Pulmonary artery endothelial cell (primary cell): ENCODE measurements at regions not wholly inside any gene's neighbourhood (a gene's known extent, or its start where the extent isn't known, plus 50 kb on each side); places are given as distances from the start of the nearest gene placed in this dataset.
"Not testable (repeated sequence)": the region's sequence is repeated elsewhere in the genome, so short reads cannot be mapped to it uniquely, and the experiment has no call there.

ENCODE experiments used
- DNase-seq: peaks from one replicate; pipeline ENCODE4 v3.0.0-alpha.2; 2011; ENCODE audit warnings: low read depth, low spot score

- DNase-seq = no peak
Measured at GRCh38 chr1:222865718-222866117, 50.9 kb downstream of the DISP1 start.

- no peak for DNase-seq
Measured at GRCh38 chr1:222867316-222867715, 52.5 kb downstream of the DISP1 start.

- no peak for DNase-seq
Measured at GRCh38 chr1:222876182-222876581, 61.3 kb downstream of the DISP1 start.

- DNase-seq = no peak
Measured at GRCh38 chr1:222877854-222878253, 63.0 kb downstream of the DISP1 start.

- no peak for DNase-seq
Measured at GRCh38 chr1:222880587-222880986, 65.7 kb downstream of the DISP1 start.

GRCh38 chr1:222886194-222886854 lies 71.5 kb downstream of the DISP1 start:
- no peak for DNase-seq

- no peak for DNase-seq
Measured at GRCh38 chr1:222886878-222887351, 72.1 kb downstream of the DISP1 start.

- no peak for DNase-seq
Measured at GRCh38 chr1:222889440-222889839, 74.6 kb downstream of the DISP1 start.

- DNase-seq = no peak
Measured at GRCh38 chr1:222890716-222891115, 75.9 kb downstream of the DISP1 start.

- no peak for DNase-seq
Measured at GRCh38 chr1:222891578-222891977, 76.7 kb downstream of the DISP1 start.

- peak; percentile 67 for DNase-seq
Measured at GRCh38 chr1:222892137-222892769, 77.4 kb downstream of the DISP1 start.

GRCh38 chr1:222893255-222893654 lies 78.4 kb downstream of the DISP1 start:
- DNase-seq = no peak

- no peak for DNase-seq
Measured at GRCh38 chr1:222894331-222894730, 79.5 kb downstream of the DISP1 start.

GRCh38 chr1:222896630-222897526 lies 82.0 kb downstream of the DISP1 start:
- DNase-seq = no peak

GRCh38 chr1:222897527-222898190 lies 82.8 kb downstream of the DISP1 start:
- DNase-seq = no peak

- DNase-seq = no peak
Measured at GRCh38 chr1:222898191-222898527, 83.3 kb downstream of the DISP1 start.

GRCh38 chr1:222899471-222899870 lies 84.6 kb downstream of the DISP1 start:
- DNase-seq = no peak

GRCh38 chr1:222904451-222904850 lies 89.6 kb downstream of the DISP1 start:
- DNase-seq = no peak

- no peak for DNase-seq
Measured at GRCh38 chr1:222905151-222905550, 90.3 kb downstream of the DISP1 start.

GRCh38 chr1:222906271-222906739 lies 91.5 kb downstream of the DISP1 start:
- DNase-seq = not testable (repeated sequence)

GRCh38 chr1:222909586-222909985 lies 94.7 kb downstream of the DISP1 start:
- DNase-seq = no peak

GRCh38 chr1:222910699-222911098 lies 95.9 kb downstream of the DISP1 start:
- DNase-seq = no peak
